DND-41 (cell line): ENCODE measurements at regions not wholly inside any gene's neighbourhood (a gene's known extent, or its start where the extent isn't known, plus 50 kb on each side); places are given as distances from the start of the nearest gene placed in this dataset.

ENCODE experiments used
- EZH2 ChIP-seq: IDR thresholded peaks from 3 replicates; pipeline ENCODE4 v1.6.1; 2012; ENCODE audit warnings: borderline replicate concordance, low read depth, mild to moderate bottlenecking, moderate library complexity, low read length, inconsistent platforms; ENCODE audit not compliant: severe bottlenecking
- TF ChIP-seq, protein P1 (sequence below): IDR thresholded peaks from 2 replicates; pipeline ENCODE4 v1.5.1; 2012; ENCODE audit warnings: borderline replicate concordance, low read length, moderate library complexity, mild to moderate bottlenecking; ENCODE audit not compliant: poor library complexity, severe bottlenecking; ENCODE audit errors: extremely low read depth

GRCh38 chr6:8194490-8194889 is 92.1 kb upstream of the EEF1E1 start:
- TF ChIP-seq, protein P1, sequence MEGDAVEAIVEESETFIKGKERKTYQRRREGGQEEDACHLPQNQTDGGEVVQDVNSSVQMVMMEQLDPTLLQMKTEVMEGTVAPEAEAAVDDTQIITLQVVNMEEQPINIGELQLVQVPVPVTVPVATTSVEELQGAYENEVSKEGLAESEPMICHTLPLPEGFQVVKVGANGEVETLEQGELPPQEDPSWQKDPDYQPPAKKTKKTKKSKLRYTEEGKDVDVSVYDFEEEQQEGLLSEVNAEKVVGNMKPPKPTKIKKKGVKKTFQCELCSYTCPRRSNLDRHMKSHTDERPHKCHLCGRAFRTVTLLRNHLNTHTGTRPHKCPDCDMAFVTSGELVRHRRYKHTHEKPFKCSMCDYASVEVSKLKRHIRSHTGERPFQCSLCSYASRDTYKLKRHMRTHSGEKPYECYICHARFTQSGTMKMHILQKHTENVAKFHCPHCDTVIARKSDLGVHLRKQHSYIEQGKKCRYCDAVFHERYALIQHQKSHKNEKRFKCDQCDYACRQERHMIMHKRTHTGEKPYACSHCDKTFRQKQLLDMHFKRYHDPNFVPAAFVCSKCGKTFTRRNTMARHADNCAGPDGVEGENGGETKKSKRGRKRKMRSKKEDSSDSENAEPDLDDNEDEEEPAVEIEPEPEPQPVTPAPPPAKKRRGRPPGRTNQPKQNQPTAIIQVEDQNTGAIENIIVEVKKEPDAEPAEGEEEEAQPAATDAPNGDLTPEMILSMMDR: no peak
- TF ChIP-seq EZH2: no peak
